Germinal center (tissue), 1 donor: ENCODE measurements at regions not wholly inside any gene's neighbourhood (a gene's known extent, or its start where the extent isn't known, plus 50 kb on each side); places are given as distances from the start of the nearest gene placed in this dataset.

ENCODE experiments used
- DNase-seq: peaks from one replicate; pipeline ENCODE4 v3.0.0; 2012; ENCODE audit warnings: mixed read lengths, low spot score

DNA sequence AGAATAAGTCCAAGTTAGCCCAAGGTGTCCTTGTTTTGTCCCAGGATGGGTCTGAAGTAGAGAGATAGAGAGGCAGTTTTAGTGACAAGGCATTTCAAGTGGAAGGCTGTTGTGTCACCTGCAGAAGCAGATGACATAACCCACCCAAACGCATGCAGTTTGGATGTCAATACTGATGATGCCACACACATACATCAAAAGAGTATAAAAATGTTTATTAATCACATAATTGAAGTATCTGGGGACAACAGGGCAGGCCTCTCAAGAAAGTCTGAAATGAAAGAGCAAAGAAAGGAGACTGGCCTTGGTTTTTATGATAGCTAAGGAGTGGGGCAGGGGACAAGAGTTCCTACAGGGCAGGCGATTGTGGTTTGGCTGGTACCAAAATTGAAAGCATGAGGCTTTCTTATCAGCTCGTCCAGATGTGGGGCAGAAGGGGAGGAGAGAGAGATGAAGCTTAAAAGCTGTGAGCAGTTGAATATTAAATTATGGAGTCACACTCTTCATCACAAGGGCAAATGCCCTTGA lies 78.4 kb upstream of the TSPAN8 start:
- DNase-seq = no peak

DNA sequence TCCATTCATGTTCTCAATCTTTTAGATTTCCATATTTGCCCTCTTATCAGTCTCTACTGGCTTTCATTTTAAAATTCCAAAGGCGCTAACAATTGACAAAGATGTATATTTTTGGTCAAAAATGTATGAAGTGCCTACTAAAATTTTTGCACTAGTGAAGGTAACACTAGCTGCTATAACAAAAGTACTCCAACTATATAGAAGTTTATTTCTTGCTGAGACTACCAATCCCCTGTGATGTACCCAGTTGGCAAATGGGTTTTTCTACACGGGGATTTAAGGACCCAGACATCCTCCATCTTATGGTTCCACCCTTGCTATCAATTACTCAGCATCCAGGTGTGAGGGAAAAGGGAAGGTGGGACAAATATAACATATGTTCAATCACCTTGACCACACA lies 75.3 kb upstream of the TSPAN8 start:
- DNase-seq = no peak

DNA sequence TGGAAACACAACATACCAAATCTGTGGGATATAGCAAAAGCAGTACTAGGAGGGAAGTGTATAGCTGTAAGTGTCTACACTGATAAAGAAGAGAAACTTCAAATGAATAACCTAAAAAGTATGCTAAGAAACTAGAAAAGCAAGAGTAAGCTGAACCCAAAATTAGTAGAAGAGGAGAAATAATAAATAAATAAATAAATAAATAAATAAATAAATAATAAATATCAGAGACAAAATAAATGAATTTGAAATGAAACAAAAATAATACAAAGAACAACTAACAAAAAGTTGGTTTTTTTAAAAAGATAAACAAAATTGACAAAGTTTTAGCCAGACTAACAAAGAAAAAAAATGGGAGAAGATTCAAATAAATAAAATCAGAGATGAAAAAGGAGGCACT lies 72.7 kb upstream of the TSPAN8 start:
- no peak for DNase-seq

DNA sequence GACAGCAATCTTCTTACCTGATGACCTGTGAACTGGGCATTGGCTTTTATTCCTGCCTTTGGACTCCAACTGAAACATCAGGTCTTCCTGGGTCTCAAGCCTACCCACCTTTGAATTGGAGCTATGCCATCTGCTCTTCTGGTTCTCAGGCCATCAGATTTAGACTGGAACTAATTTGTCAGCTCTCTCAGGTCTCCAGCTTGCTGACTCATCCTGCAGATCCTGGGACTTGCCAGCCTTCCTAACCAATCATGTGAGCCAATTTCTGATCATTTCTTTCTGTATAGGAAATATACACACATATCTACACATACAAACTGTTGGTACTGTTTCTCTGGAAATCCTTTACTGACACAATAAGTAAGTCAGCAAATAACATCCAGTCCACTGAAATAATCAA lies 65.3 kb upstream of the TSPAN8 start:
- no peak for DNase-seq

DNA sequence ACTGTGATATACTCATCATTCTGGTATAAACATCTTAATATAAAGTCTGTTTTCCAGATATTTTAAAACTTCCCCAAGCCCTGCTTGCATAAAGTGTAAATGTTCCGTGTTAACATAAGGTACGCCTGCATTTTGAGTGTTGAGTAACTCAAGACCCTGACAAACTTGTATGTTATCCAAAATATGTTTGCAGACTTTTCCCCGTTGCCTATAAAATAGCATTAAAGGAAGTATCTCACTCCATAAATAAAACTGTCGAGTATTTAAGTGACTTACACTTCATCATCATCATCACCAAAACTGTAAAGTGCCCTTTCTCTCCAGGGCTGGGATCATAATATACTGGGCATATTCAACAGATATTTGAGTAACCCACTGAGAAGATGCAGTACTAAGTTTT lies 64.6 kb upstream of the TSPAN8 start:
- no peak for DNase-seq

DNA sequence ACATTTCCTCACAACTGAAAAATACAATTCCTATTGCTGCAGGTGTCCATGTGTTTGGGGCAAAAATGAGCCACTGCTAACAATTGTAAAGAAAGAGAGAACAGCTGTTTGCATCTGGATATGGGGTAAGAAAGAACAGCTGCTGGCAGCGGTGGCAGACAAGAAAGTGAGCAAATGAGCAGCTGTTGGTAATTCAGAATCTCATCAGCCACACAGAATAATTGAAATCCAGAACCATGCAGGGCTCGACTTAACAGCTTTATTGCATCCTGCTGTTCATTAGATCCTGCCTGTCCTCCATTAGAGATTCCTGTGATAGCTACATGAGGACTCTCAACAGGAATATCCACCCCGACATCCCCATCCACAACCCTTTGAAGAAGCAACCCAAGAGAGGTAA lies 62.5 kb upstream of the TSPAN8 start:
- DNase-seq = no peak

DNA sequence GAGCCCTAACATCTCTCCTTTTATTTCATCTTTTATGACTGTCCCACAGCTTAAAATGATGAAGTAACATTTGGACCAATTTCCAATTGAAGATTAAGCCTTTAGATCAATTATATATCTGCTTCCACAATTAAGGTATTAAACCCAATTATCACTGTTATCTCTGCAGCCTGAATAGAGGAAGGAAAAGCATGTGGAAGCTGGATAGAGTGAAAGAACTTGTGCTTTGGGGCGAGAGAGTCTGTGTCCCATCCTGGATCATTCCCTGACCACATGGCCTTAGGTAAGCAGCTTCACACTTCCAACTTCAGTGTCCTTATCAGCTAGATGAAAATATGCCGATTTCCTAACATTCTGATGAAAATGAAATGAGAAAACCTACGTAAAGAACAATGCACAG lies 61.4 kb upstream of the TSPAN8 start:
- DNase-seq = no peak

DNA sequence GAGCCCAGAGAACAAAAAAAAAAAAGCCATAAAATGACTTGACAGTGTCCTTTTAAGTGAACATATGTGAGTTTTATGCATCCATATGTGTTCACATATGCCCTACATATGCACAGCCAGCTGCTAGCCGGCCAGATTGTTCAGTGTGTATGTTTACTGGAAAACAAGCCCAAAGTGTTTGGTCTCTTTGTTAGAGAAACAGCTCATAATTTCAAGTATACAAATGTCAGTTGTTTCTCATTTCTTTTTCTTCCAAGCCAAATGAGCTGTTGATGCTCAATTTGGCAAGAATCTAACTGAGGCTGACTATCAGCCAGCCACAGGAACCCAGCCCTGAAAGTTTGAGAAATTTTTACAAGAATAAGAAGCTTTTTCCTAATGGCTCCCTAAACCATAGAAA lies 60.8 kb upstream of the TSPAN8 start:
- no peak for DNase-seq

DNA sequence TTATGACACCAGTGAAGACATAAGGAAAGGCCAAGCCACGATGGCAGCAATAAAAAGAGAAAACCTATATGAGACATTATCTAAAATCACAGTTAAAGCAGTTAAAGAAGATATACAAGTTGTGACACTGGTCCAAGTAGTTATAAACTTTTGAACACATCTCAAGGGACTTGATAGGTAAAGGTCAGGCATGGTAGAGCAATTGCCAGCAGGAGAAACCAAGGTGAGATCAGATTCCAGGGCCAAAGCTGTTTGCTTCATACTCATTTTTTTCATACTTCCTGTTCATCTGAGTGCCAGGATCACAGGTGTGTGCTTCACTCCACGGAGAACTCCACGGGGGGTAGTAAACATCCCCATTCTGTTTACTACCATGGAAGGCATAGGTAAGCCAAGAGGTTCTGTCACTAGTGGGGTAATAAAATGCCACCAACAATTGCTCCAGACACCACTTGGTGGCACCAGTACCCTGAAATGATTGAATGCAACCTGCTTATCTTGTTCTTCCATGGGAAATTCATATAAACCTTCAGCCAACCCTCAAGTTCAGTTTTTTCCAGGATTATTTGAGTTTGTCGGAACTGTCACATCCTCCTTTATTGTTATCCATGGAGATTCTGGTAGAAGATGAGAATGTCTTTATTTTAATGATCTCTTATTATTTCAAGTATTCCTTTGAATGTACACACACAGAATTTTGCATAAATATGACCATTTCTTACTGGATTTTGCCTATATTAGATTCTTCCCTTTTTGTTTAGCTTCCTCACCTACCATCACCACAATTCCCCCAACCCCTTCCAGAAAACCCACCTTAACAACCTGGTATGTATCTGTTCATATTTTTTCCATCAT lies 59.2 kb upstream of the TSPAN8 start:
- peak; percentile 3 for DNase-seq

DNA sequence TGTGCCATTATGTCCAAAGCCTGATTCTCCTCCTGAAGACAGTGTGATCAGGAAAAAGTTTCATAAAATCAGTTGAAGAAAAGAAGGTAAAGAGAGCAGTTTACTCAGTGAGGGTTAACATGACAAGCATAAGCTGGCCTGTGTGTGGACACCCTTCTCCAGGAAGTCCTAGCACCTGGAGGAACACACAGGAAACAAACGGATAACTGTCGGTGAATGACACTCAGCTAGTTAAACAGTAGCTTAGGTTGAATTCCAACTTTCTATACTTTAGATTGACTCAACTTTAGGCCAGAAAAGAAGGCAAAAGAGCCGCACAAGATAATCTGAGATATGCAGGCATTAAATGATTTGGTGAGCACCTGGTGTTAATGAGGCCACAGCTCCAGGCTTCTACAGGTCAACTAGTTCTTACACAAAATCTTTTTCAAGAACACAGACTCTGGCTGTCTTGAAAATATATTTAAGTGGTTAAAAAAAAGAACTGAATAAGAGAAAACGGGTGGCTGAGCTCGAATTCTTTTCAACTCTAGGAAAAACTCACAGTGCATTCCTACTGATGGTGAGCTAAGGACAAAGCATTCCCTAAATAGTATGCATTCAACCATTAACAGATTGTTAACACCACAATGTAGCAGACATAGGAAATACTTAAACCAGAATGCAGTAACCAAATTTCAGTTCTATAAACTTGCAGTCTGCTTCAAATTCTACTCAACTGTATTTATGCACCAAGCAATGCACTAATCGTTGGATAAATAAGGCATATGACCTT lies 56.9 kb upstream of the TSPAN8 start:
- no peak for DNase-seq

DNA sequence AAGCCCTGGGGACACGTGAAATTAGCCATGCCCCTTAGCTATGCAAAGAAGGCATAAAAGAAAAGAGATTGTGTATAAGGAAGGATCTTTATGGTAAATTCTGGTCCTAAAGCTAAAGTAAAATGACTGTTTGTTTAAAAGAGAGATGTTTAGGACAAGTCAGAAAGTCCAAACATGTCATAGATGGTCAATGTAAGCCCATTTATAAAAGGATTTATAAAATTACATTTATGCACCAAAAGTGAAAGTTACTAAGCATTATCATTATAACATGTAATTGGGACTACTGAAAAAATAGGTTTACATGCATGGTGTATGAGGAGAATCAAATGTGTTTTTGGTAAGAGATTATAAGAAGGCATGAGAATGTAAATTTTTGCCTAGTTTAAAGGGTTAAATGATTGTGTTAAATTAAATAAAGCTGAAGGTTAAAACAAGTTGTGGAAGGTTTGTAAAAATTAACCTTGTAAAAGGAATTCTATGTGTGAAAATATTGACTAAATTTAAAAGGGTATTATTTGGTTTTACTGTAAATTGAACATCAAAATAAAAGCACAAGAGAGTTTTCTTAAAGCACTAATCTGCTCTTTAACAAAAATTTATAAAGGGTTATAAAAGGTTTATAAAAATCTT lies 50.4 kb upstream of the TSPAN8 start:
- no peak for DNase-seq
